Activated CD4-positive, alpha-beta T cell treated with anti-CD3 and anti-CD28 coated beads, Interleukin-2, amount 50 U/mL, for 1 hour (primary cell): ENCODE measurements at regions not wholly inside any gene's neighbourhood (a gene's known extent, or its start where the extent isn't known, plus 50 kb on each side); places are given as distances from the start of the nearest gene placed in this dataset.
"Not testable (repeated sequence)": the region's sequence is repeated elsewhere in the genome, so short reads cannot be mapped to it uniquely, and the experiment has no call there.

Experiments
- DNase-seq: peaks from one replicate; pipeline ENCODE4 v3.0.0-alpha.2; 2020

- no peak for DNase-seq
Measured at GRCh38 chr15:63434576-63435186, 53.0 kb upstream of the CA12 start.

- no peak for DNase-seq
Measured at GRCh38 chr15:63435204-63435820, 53.7 kb upstream of the CA12 start.

- DNase-seq: no peak
Measured at GRCh38 chr15:63436341-63436740, 54.7 kb upstream of the CA12 start.

GRCh38 chr15:63436872-63437375 is 55.3 kb upstream of the CA12 start:
- peak; percentile 78 for DNase-seq

- DNase-seq: no peak
Measured at GRCh38 chr15:63439536-63440264, 58.1 kb upstream of the CA12 start.

- DNase-seq: no peak
Measured at GRCh38 chr15:63440265-63440648, 58.6 kb upstream of the CA12 start.

- DNase-seq: no peak
Measured at GRCh38 chr15:63440756-63441155, 59.1 kb upstream of the CA12 start.

- no peak for DNase-seq
Measured at GRCh38 chr15:63441266-63441665, 59.6 kb upstream of the CA12 start.

- no peak for DNase-seq
Measured at GRCh38 chr15:63442080-63442479, 60.4 kb upstream of the CA12 start.

GRCh38 chr15:63444611-63445010 is 59.8 kb upstream of the USP3 start:
- no peak for DNase-seq

GRCh38 chr15:63446255-63446654 is 58.1 kb upstream of the USP3 start:
- DNase-seq: no peak

GRCh38 chr15:63447017-63447676 is 57.2 kb upstream of the USP3 start:
- no peak for DNase-seq

- DNase-seq: no peak
Measured at GRCh38 chr15:63448266-63448665, 56.1 kb upstream of the USP3 start.

GRCh38 chr15:63448872-63449555 is 55.4 kb upstream of the USP3 start:
- DNase-seq: not testable (repeated sequence)

- no peak for DNase-seq
Measured at GRCh38 chr15:63449731-63450130, 54.7 kb upstream of the USP3 start.

- no peak for DNase-seq
Measured at GRCh38 chr15:63450884-63451225, 53.5 kb upstream of the USP3 start.

- no peak for DNase-seq
Measured at GRCh38 chr15:63451671-63452315, 52.6 kb upstream of the USP3 start.

GRCh38 chr15:63452552-63453136 is 51.7 kb upstream of the USP3 start:
- DNase-seq: no peak

- DNase-seq: no peak
Measured at GRCh38 chr15:63453186-63453905, 51.0 kb upstream of the USP3 start.

- DNase-seq: no peak
Measured at GRCh38 chr15:63454503-63455211, 49.7 kb upstream of the USP3 start.
